Astrocyte of the cerebellum (primary cell): ENCODE measurements at regions not wholly inside any gene's neighbourhood (a gene's known extent, or its start where the extent isn't known, plus 50 kb on each side); places are given as distances from the start of the nearest gene placed in this dataset.

Source experiments
- DNase-seq: peaks from one replicate; pipeline ENCODE4 v3.0.0-alpha.2; 2011; ENCODE audit warnings: low read depth
- H3K4me3 ChIP-seq: 2 replicates; pipeline ENCODE4 v1.5.1; 2011; ENCODE audit warnings: mild to moderate bottlenecking, low read depth, low read length, moderate library complexity
- in situ Hi-C: cut with HindIII; loops from 2 replicates; pipeline ENCODE4 v1.10.0; 2017; ENCODE audit warnings: low sequenced_read_pairs
- TF ChIP-seq, protein P1 (sequence below): IDR thresholded peaks from 2 replicates; pipeline ENCODE4 v1.5.1; 2012; ENCODE audit warnings: low read length, low read depth, moderate library complexity, mild to moderate bottlenecking; ENCODE audit errors: missing control alignments

DNA sequence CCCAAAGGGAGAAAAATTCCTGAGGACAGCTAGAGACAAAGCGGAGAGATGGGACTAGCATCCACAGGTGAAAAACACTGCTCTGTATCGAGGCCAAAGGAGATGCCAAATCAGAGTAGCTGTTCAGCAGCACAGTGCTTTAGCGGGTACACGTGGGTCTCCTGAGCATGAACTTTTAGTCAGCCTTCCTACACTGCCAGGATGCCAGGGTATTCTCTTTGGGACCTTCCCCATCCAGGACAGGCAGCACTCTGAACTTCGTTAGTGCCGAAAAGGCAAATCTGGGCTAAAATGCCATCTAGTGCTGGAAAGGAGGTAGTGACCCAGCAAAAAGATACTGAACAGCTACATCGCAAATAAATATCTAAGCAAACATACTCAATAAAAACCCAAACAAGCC lies 64.9 kb downstream of the C6orf58 start:
- in situ Hi-C loops = no loop called here
- no peak overlapping the region for H3K4me3 ChIP-seq
- TF ChIP-seq, protein P1, sequence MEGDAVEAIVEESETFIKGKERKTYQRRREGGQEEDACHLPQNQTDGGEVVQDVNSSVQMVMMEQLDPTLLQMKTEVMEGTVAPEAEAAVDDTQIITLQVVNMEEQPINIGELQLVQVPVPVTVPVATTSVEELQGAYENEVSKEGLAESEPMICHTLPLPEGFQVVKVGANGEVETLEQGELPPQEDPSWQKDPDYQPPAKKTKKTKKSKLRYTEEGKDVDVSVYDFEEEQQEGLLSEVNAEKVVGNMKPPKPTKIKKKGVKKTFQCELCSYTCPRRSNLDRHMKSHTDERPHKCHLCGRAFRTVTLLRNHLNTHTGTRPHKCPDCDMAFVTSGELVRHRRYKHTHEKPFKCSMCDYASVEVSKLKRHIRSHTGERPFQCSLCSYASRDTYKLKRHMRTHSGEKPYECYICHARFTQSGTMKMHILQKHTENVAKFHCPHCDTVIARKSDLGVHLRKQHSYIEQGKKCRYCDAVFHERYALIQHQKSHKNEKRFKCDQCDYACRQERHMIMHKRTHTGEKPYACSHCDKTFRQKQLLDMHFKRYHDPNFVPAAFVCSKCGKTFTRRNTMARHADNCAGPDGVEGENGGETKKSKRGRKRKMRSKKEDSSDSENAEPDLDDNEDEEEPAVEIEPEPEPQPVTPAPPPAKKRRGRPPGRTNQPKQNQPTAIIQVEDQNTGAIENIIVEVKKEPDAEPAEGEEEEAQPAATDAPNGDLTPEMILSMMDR = peak; percentile 79
- peak; percentile 4 for DNase-seq
